ENCODE measurements at regions not wholly inside any gene's neighbourhood (a gene's known extent, or its start where the extent isn't known, plus 50 kb on each side); places are given as distances from the start of the nearest gene placed in this dataset.

DNA sequence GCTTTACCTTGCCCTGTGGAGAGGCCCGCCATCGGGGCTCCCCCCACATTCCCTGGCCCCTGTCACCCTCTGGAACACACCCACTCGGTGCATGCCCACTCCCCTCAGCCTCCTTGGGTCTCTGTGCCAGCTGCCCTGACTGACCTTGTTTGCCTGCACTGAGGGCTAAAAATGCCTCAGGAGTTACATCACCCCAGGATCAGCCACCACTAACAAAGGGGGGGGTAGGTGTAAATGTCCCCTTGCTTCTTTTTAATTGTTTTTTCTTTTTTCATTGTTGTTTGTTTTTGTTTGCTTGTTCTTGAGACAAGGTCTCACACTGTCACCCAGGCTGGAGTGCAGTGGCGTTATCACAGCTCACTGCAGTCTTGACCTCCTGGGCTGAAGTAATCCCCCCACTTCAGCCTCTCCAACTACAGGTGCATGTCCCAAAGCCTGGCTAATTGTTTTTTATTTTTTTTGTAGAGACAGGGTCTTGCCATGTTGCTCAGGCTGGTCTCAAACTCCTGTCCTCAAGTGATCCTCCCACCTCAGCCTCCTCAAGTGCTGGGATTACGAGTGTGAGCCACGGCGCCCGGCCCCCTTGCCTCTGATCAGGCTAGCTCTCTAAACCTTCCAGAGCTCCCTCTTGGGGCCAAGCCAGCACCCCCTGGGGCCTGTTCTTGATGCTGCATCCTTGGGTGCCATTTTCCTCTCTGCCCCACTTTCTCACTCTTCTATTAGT lies 297.1 kb downstream of the UQCRFS1 start:
- H3K4me1 Mint-ChIP-seq = no peaks in the 10 kb centered on the region
- no peak for DNase-seq
- H3K27ac Mint-ChIP-seq = no peak overlapping the region
- CTCF ChIA-PET = no interaction called here
- no peaks in the 10 kb centered on the region for H3K27me3 Mint-ChIP-seq
- H3K36me3 Mint-ChIP-seq = no peaks in the 10 kb centered on the region
- H3K4me3 Mint-ChIP-seq = no peak overlapping the region
- H3K9me3 Mint-ChIP-seq = peaks cover 6% of the 10 kb centered on the region

DNA sequence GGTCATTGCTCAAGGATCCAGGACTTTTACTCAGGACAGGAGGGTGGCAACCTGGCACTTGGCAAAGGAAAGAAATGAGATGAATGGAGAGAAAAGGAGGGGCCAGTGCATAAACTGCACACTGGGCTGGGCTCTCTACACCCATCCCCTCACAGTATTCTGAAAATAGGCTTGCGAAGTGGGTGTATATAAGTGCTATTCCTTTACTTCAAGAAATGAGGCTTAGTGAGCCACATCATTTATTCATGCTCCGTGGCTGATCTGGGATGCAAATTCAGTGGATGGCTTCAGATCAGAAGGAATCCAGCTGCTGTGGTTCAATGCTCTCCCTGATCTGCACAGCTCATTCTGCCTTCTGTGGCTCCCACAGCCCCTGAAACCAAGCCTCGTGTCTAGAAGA lies 297.7 kb downstream of the UQCRFS1 start:
- Mint-ChIP-seq H3K36me3 (no peaks in the 10 kb centered on the region), H3K9me3 (peaks cover 6% of the 10 kb centered on the region), H3K4me1 (no peaks in the 10 kb centered on the region), H3K27me3 (no peaks in the 10 kb centered on the region), H3K4me3 (no peak overlapping the region), H3K27ac (no peak overlapping the region)
- no peak for DNase-seq
- CTCF ChIA-PET = no interaction called here

DNA sequence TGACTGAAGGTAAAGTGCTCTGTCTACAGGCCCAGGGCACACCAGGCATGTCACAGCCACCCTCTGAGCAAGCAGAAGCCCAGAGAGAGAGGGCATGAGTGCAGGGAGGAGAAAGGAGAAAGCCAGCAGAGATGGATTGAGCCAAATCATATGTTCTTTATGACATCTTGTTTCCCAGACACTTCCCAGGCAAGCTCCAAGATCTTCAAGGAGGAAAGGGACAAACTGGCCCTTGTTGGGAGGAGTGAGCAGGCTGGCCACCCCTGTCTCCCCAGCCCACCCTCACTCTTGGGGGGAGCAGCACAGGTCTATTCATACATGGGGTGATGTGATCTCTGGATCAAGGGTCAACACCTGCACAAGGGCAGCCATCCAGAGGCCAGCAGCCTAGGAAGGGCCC lies 298.8 kb downstream of the UQCRFS1 start:
- CTCF ChIA-PET = no interaction called here
- Mint-ChIP-seq H3K36me3 (no peaks in the 10 kb centered on the region), H3K27me3 (no peaks in the 10 kb centered on the region), H3K4me3 (no peak overlapping the region), H3K9me3 (peaks cover 7% of the 10 kb centered on the region), H3K27ac (no peak overlapping the region), H3K4me1 (no peaks in the 10 kb centered on the region)
- no peak for DNase-seq

DNA sequence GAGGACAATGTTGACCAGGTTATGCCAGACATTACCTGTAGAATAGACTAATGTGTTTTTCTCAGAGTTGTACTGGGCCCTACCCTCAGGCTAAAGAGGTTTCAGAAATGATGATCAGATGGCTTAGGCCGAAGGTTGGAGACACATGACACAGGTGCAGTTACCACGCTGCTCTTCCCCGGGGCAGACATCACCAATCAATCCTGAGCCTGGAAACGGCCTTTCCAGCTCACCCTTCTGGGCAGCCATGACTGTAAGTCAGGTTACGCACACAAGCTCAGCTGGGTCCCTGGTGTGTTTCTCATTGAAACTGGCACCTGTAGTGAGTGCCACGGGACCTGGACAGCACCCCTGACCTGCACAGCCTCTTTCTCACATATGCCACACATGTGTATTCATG lies 299.3 kb downstream of the UQCRFS1 start:
- no peak for DNase-seq
- Mint-ChIP-seq H3K4me3 (no peak overlapping the region), H3K36me3 (no peaks in the 10 kb centered on the region), H3K27me3 (no peaks in the 10 kb centered on the region), H3K4me1 (no peaks in the 10 kb centered on the region), H3K9me3 (peaks cover 7% of the 10 kb centered on the region), H3K27ac (no peak overlapping the region)
- CTCF ChIA-PET = no interaction called here

DNA sequence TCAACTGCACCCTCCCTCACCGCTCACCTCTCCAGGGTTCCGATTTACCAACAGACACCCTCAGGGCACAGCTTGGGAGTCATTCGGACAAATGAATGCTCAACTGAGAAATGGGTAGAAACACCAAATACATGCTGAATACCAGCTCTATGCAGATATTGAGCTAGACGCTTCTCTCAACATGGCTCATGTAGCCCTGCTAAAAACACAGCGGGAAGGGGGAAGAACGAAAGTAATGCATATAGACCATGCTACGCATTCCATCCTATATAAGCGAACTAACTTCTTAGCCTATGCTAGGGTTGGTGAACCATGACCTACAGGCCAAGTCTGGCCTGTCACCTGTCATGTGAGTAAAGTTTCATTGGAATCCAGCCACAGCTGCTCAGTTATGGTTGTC lies 304.0 kb downstream of the UQCRFS1 start:
- H3K27me3 Mint-ChIP-seq = no peaks in the 10 kb centered on the region
- no peaks in the 10 kb centered on the region for H3K36me3 Mint-ChIP-seq
- H3K4me3 Mint-ChIP-seq = no peak overlapping the region
- no peak for DNase-seq
- peaks cover 7% of the 10 kb centered on the region for H3K9me3 Mint-ChIP-seq
- CTCF ChIA-PET = no interaction called here
- H3K27ac Mint-ChIP-seq = no peak overlapping the region
- no peaks in the 10 kb centered on the region for H3K4me1 Mint-ChIP-seq

DNA sequence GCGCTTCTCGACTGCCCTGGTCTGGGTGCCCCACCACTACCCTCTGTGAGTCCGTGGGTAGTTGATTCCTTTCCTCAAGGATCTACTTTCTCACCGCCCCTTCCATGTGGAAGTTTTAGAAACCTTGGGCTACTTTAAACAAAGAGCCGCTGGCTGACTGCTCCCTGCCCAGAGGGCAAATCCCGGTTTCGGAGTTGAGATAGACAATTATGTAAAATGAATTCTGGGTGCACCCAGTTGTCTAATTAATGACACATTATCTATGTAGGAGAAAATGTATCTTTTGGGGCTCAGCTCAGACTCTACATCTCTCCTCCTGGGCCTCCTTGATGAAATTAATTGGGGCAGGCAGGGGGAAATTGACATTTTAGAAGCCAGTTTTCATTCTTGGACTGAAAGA lies 305.4 kb downstream of the UQCRFS1 start:
- CTCF ChIA-PET = no interaction called here
- Mint-ChIP-seq H3K4me3 (no peak overlapping the region), H3K27me3 (no peaks in the 10 kb centered on the region), H3K27ac (no peak overlapping the region), H3K4me1 (no peaks in the 10 kb centered on the region), H3K36me3 (no peaks in the 10 kb centered on the region), H3K9me3 (peaks cover 7% of the 10 kb centered on the region)
- no peak for DNase-seq

DNA sequence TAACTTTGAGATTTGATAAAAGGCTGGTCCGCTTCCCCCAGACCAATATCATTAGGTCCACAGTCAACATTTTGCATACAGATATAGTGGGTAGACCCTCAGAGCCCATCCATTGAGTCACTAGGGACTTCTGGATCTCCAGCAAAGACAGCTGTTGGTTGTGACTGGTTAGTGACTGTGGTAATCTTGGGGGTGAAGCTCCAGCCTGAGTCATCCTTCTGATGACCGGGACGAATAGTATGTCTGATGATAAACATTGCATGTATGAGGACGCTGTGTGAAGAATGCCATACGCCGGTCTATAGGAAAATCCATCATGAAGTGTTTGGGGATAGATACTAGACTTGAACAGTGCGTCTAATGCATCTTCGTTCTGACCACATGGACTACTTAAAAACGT lies 307.0 kb downstream of the UQCRFS1 start:
- H3K4me3 Mint-ChIP-seq = no peak overlapping the region
- H3K36me3 Mint-ChIP-seq = no peaks in the 10 kb centered on the region
- H3K27ac Mint-ChIP-seq = no peak overlapping the region
- DNase-seq = no peak
- CTCF ChIA-PET = no interaction called here
- no peaks in the 10 kb centered on the region for H3K27me3 Mint-ChIP-seq
- H3K9me3 Mint-ChIP-seq = peaks cover 2% of the 10 kb centered on the region
- H3K4me1 Mint-ChIP-seq = no peaks in the 10 kb centered on the region

DNA sequence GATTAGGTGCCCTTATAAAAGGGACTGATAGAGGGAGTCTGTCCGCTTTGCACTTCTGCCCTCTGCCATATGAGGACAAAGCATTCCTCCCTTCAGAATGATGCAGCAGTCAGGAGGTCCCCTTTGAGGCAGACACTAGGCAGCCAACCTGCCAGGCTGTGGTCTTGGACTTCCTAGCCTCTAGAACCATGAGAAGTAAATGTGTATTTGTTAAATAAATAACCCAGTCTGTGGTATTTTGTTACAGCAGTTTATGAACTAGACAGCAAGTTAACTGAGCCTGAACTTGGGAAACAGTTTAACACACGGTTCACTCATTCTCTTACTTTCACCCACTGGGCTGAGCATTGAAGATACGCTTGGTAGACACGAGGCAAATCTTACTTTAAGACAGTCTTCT lies 313.2 kb downstream of the UQCRFS1 start:
- no peaks in the 10 kb centered on the region for H3K27me3 Mint-ChIP-seq
- DNase-seq = no peak
- H3K9me3 Mint-ChIP-seq = no peaks in the 10 kb centered on the region
- H3K27ac Mint-ChIP-seq = no peak overlapping the region
- CTCF ChIA-PET = no interaction called here
- no peak overlapping the region for H3K4me3 Mint-ChIP-seq
- H3K4me1 Mint-ChIP-seq = no peaks in the 10 kb centered on the region
- no peaks in the 10 kb centered on the region for H3K36me3 Mint-ChIP-seq

DNA sequence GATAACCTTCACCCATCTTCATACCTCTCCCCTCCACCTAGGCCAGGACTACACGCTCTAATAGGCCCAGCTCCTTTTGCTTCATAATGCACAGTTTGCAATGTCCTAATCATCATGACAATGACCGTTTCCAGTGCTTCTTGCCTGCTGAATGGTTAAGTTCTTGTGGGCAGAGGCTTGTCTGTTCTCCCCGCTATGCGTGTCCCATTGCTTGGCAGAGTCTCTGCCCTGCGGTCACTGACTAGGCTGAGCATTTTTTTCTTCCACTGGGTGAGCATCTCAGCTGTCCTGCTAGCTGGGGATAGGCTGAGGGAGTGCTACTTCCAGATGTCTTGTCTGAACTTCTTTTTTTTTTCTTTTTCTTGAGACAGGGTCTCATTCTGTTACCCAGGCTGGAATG lies 314.7 kb downstream of the UQCRFS1 start:
- CTCF ChIA-PET = no interaction called here

DNA sequence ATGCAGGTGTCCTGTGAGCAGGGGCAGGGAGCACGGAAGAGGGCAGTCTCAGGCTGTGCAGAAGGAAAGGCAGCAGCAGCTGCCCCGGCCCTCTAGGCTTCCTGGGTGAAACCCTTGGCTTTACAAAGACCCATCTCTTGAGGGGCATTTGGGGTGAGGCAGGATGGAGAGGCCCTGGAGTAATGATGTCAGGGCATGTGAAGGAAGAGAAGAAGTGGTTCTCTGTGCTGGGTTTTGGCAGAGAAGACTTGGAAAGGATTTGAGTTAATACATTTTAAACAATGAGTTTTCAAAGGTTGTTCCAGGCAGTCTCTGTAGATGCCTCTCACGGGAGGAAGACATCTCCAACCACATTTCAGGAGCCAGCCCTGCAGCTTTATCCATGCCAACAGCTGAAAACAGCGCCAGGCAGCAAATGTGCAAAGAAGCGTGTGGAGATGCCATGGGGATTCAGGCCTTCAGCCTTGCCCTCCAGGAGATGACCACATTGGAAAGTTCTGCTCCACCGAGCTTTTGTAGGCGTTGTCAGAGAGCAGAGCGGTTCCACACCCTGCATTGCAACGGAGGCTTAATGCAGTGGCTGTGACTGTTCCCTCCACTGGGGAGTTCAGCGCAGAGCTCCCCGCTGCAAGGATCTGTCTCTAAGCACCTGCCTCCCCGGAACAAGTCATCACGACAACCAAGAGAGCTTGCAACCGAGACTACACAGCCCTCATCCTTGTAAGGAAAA lies 322.8 kb downstream of the UQCRFS1 start:
- DNase-seq = no peak
- no peak overlapping the region for H3K27ac Mint-ChIP-seq
- no peak overlapping the region for H3K4me3 Mint-ChIP-seq
- H3K27me3 Mint-ChIP-seq = no peaks in the 10 kb centered on the region
- no peaks in the 10 kb centered on the region for H3K4me1 Mint-ChIP-seq
- no peaks in the 10 kb centered on the region for H3K9me3 Mint-ChIP-seq
- H3K36me3 Mint-ChIP-seq = no peaks in the 10 kb centered on the region
- CTCF ChIA-PET = no interaction called here

More for the DNA sequence above, 314.7 kb downstream of the UQCRFS1 start:
- Mint-ChIP-seq H3K4me3 (no peak overlapping the region), H3K4me1 (no peaks in the 10 kb centered on the region), H3K36me3 (no peaks in the 10 kb centered on the region), H3K27me3 (no peaks in the 10 kb centered on the region), H3K9me3 (no peaks in the 10 kb centered on the region), H3K27ac (no peak overlapping the region)
- no peak for DNase-seq

DNA sequence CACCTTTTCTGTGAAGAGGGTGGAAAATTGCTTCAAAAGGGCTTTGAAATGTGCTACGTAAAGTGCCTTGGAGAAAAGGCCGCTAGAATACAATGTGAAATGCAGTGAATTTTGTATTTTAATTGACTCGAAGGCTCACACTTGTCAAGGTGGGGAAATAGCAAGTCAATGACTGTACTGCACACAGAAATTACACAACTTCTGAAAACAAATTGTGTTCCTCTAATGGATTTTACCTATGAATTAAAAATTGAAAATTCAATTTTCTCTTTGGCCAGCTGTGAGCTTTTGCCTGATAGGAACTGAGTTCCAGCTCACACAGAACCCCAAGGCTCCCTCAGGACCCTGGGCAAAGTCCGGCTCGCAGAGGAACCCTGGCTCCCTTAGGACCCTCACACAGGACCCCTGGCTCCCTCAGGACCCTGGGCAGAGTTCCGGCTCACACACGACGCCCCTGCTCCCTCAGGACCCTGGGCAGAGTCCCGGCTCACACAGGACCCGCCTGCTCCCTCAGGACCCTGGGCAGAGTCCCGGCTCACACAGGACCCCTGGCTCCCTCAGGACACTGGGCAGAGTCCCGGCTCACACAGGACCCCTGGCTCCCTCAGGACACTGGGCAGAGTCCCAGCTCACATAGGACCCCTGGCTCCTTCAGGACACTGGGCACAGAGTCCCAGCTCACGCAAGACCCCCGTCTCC lies 324.9 kb downstream of the UQCRFS1 start:
- Mint-ChIP-seq H3K27me3 (no peaks in the 10 kb centered on the region), H3K9me3 (no peaks in the 10 kb centered on the region), H3K4me3 (no peak overlapping the region), H3K36me3 (no peaks in the 10 kb centered on the region), H3K27ac (no peak overlapping the region), H3K4me1 (no peaks in the 10 kb centered on the region)
- DNase-seq = no peak
- CTCF ChIA-PET = no interaction called here

DNA sequence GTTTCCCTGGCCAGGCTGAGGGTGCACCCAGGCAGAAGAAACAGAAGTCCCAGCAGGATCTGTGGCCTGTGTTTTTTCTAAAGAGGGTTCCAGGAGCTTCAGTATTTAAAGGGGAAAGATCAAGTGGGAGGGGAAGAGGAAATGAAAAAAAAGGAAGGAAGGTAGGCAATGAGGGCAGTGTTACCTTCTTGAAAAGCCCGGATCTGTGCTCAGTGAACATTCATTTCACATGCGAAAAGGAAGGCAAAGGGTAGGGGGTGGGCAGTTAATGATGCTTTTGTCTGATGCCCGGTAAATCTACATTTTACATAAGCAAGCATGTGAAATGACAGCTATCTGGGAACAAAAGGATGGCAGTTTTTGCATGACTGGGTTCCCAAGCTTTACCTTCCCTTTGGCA lies 326.2 kb downstream of the UQCRFS1 start:
- no peak for DNase-seq
- Mint-ChIP-seq H3K27me3 (peaks cover 3% of the 10 kb centered on the region), H3K4me1 (no peaks in the 10 kb centered on the region), H3K4me3 (no peak overlapping the region), H3K36me3 (no peaks in the 10 kb centered on the region), H3K9me3 (no peaks in the 10 kb centered on the region), H3K27ac (no peak overlapping the region)
- CTCF ChIA-PET = no interaction called here

DNA sequence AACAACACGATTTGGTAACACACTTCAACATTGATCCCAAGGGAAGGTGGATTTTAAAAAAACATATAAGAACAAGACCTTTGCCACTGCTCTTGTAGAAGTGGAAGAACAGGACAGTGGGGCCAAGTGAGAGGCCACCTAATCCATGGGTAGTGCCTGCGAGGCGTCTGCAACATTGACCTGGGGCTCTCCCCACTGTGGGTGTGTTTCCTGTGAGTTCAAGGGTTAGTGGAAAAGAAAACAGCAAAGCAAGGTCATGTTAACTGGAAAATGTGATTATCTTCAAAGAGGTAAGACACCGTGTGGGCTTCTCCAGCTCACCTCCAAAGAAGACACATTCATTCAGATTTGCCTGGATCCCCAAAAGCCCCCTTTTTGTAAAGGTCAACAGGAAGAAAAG lies 327.0 kb downstream of the UQCRFS1 start:
- Mint-ChIP-seq H3K9me3 (no peaks in the 10 kb centered on the region), H3K36me3 (no peaks in the 10 kb centered on the region), H3K27ac (no peak overlapping the region), H3K4me3 (no peak overlapping the region), H3K27me3 (peaks cover 3% of the 10 kb centered on the region), H3K4me1 (no peaks in the 10 kb centered on the region)
- CTCF ChIA-PET = no interaction called here
- DNase-seq = no peak

DNA sequence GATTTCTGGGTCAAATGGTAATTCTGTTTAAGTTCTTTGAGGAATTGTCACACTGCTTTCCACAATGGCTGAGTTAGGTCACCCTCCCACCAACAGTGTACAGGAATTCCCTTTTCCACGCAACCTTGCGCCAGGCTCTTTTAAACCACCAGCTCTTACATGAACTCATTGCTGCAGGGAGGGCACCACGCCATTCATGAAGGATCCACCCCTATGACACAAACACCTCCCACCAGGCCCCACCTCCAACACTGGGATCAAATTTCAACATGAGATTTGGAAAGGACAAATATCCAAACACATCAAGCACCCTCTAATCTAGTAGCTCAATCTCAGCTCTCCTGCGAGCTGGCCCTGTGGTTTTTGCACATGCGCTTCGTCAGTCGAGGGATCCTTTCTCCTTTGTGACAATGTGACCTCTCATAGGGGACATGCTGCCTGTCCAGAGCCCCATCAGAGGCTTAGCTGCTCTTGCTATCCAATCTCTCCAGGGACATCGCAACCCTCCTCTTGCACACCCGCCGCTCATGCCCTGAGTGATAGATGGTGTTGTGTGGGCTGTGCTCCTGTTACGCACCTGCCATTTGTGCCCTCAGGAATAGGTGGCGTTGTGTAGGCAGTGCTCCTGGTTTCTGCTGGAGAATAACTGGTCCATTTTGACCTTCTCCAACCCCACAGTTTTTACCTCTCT lies 328.0 kb downstream of the UQCRFS1 start:
- Mint-ChIP-seq H3K4me1 (no peaks in the 10 kb centered on the region), H3K36me3 (no peaks in the 10 kb centered on the region), H3K27ac (no peak overlapping the region), H3K9me3 (no peaks in the 10 kb centered on the region), H3K4me3 (no peak overlapping the region), H3K27me3 (peaks cover 3% of the 10 kb centered on the region)
- no peak for DNase-seq
- CTCF ChIA-PET = no interaction called here
